ENCODE measurements at regions not wholly inside any gene's neighbourhood (a gene's known extent, or its start where the extent isn't known, plus 50 kb on each side); places are given as distances from the start of the nearest gene placed in this dataset.

GRCh38 chr18:77495982-77496690 lies 246.5 kb downstream of the GALR1 start:
- TF ChIP-seq CTCF (IDR thresholded peaks at IDR 0.05; ENCODE audit: low read depth, low read length, poor library complexity, severe bottlenecking) (no peak), EZH2phosphoT487 (IDR thresholded peaks at IDR 0.05; ENCODE audit: borderline replicate concordance, low read length) (no peak)
